ENCODE measurements at regions not wholly inside any gene's neighbourhood (a gene's known extent, or its start where the extent isn't known, plus 50 kb on each side); places are given as distances from the start of the nearest gene placed in this dataset.

DNA sequence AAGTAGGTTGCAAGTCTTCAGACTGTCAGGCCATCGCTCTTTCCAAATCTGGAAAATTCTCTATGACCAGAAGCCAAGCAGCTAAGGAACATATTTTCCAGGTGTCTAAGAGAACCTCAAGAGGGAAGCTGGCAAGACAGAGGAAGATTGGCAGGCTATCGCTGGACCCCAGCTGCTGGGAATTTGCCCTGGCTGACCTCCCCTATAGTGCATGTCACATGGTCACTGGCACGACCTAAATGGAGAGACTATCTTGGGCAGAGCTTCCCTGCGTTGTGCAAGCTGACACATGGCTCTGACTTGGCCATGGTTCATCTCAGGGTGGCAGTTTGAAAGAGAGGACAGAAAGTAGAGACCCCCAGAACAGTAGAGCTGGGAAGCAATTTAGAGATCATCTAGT, 104.9 kb upstream of the ZNF618 start:
- DNase-seq (ENCODE audit: low spot score), result no peak
- H3K27ac Mint-ChIP-seq, result no peak overlapping the region

DNA sequence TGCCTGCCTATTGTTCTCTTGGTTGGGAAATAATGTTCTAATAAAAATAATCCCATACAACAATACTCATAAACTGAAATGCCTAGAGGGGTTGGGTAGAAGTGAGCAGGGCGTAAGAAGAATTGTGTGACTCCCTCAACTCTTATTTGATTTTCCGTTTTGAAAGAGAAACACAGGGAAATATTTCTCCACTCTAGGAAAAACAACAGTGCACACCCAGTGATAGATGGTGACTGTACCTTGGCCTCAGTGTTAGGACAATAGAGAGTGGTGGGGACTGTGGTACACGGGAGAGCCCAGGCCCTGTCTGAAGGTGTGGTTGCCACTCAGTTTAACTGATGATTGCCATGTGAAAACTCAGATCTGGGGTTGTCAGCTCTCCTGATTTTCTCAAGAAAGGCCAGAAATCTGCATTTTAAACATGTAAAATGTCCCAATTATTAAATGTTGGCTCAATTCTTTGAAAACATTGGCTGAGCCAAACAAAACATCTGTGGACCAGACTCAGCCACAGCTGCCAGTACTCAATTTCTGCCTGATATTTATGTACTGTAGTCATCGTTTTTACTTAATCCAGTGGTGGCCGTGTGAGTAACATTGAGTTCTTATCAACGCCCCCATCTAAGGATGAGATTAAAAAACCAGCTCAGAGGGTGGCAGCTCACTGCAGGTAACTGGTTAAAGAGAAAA, 103.8 kb upstream of the ZNF618 start:
- Mint-ChIP-seq H3K36me3 (ENCODE audit: low read depth) (no peaks in the 10 kb centered on the region), H3K4me1 (ENCODE audit: low read depth) (no peaks in the 10 kb centered on the region)

More for the DNA sequence above, 104.9 kb upstream of the ZNF618 start:
- H3K27me3 Mint-ChIP-seq (ENCODE audit: low read depth), result peaks cover 2% of the 10 kb centered on the region
- no peaks in the 10 kb centered on the region for H3K36me3 Mint-ChIP-seq (ENCODE audit: low read depth)
- no peaks in the 10 kb centered on the region for H3K4me1 Mint-ChIP-seq (ENCODE audit: low read depth)
- intact Hi-C loops (cut with micrococcal nuclease), result no loop called here
- no peak overlapping the region for H3K4me3 Mint-ChIP-seq (ENCODE audit: low read depth)
- H3K9me3 Mint-ChIP-seq, result peaks cover 3% of the 10 kb centered on the region

DNA sequence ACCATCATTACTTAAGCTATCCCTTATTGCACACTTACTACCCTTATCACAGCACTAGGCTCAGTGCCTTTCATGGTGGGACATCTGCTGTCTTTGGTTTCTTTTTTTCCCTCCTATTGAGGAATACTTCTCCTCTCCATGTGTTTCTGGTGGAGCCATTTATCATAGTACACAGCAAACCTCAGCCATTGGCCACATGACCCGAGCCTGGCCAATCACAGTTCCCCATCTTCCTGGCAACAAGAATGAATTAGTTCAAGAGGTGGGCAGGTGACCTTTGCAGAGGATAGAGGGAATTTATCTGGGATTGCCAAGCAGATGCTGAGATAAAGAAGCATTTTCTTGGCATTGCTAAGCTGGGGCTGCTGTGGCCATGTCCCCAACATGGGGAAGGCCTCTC, 101.1 kb upstream of the ZNF618 start:
- no peaks in the 10 kb centered on the region for H3K9me3 Mint-ChIP-seq
- DNase-seq (ENCODE audit: low spot score), result no peak
- H3K36me3 Mint-ChIP-seq (ENCODE audit: low read depth), result no peaks in the 10 kb centered on the region
- H3K4me3 Mint-ChIP-seq (ENCODE audit: low read depth), result no peak overlapping the region
- no peaks in the 10 kb centered on the region for H3K4me1 Mint-ChIP-seq (ENCODE audit: low read depth)
- intact Hi-C loops (cut with micrococcal nuclease), result no loop called here
- H3K27ac Mint-ChIP-seq, result no peak overlapping the region
- H3K27me3 Mint-ChIP-seq (ENCODE audit: low read depth), result peaks cover 4% of the 10 kb centered on the region

More for the DNA sequence above, 103.8 kb upstream of the ZNF618 start:
- no peak overlapping the region for H3K4me3 Mint-ChIP-seq (ENCODE audit: low read depth)
- H3K27ac Mint-ChIP-seq, result no peak overlapping the region
- peaks cover 4% of the 10 kb centered on the region for H3K27me3 Mint-ChIP-seq (ENCODE audit: low read depth)
- intact Hi-C loops (cut with micrococcal nuclease), result no loop called here
- DNase-seq (ENCODE audit: low spot score), result no peak
- H3K9me3 Mint-ChIP-seq, result no peaks in the 10 kb centered on the region

DNA sequence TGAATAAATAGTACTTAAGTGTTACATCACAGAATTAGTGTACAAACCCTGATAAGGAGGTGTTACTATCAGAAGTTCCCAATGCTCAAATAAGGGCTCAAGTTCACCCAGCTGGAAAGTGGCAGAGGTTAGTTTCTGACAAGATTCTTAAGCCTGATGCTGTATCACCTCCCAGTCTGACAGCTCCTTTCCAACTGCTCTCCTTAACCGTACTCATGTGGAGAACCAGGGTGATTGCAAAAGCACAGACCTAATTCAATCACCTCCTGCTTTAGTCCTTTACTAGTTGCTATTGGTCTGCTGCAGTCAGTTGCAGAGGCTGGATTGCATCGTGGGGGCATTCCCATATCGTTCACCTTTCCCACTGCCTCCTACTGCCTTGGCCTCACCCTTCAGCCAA, 100.4 kb upstream of the ZNF618 start:
- H3K9me3 Mint-ChIP-seq, result no peaks in the 10 kb centered on the region
- intact Hi-C loops (cut with micrococcal nuclease), result no loop called here
- H3K4me3 Mint-ChIP-seq (ENCODE audit: low read depth), result no peak overlapping the region
- no peak overlapping the region for H3K27ac Mint-ChIP-seq
- H3K27me3 Mint-ChIP-seq (ENCODE audit: low read depth), result peaks cover 4% of the 10 kb centered on the region
- no peak for DNase-seq (ENCODE audit: low spot score)
- no peaks in the 10 kb centered on the region for H3K4me1 Mint-ChIP-seq (ENCODE audit: low read depth)
- H3K36me3 Mint-ChIP-seq (ENCODE audit: low read depth), result no peaks in the 10 kb centered on the region

DNA sequence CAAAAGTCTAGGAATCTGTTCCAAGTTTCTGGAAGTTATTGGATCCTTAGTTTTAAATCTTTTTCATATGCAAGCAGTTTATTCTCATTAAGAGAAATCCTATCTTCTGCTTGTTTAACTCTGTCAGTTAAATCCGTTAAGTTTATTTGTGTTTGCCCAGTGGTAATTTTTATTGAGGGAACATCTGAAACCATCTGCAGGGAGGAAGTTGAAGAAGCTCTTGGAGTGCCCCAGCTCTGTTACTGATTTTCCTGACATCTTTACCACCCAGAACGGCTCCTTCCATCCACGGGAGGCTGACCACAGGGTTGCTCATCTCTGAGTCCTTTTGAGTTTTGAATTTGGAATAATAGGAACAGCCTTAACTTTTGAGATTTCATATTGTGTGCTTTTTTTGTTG, 99.9 kb upstream of the ZNF618 start:
- no peak for DNase-seq (ENCODE audit: low spot score)
- Mint-ChIP-seq H3K9me3 (no peaks in the 10 kb centered on the region), H3K27me3 (ENCODE audit: low read depth) (peaks cover 4% of the 10 kb centered on the region), H3K4me1 (ENCODE audit: low read depth) (no peaks in the 10 kb centered on the region), H3K4me3 (ENCODE audit: low read depth) (no peak overlapping the region), H3K36me3 (ENCODE audit: low read depth) (no peaks in the 10 kb centered on the region), H3K27ac (no peak overlapping the region)
- intact Hi-C loops (cut with micrococcal nuclease), result no loop called here

DNA sequence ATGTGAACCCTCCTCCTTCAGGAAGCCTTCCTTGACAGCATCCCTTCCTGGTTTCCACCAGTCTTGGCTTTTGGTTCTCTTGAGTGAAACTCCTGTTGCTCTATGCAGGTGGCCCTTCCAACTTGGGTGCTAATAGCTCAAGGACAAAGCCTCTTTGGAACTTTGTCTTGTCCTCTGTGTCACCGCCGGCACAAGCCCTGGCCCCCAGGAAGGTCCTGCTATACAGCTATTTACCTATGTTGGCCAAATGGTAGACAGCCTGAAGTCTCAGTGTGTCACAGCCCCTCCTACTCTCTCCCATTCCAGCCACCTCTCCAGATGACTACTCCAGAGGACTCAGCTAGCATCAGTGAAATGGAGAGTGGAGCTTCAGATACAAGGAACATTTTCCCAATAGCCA, 94.7 kb upstream of the ZNF618 start:
- no peaks in the 10 kb centered on the region for H3K4me1 Mint-ChIP-seq (ENCODE audit: low read depth)
- H3K36me3 Mint-ChIP-seq (ENCODE audit: low read depth), result no peaks in the 10 kb centered on the region
- intact Hi-C loops (cut with micrococcal nuclease), result no loop called here
- no peak for DNase-seq (ENCODE audit: low spot score)
- H3K4me3 Mint-ChIP-seq (ENCODE audit: low read depth), result no peak overlapping the region
- H3K27ac Mint-ChIP-seq, result no peak overlapping the region
- no peaks in the 10 kb centered on the region for H3K9me3 Mint-ChIP-seq
- H3K27me3 Mint-ChIP-seq (ENCODE audit: low read depth), result peaks cover under 1% of the 10 kb centered on the region

DNA sequence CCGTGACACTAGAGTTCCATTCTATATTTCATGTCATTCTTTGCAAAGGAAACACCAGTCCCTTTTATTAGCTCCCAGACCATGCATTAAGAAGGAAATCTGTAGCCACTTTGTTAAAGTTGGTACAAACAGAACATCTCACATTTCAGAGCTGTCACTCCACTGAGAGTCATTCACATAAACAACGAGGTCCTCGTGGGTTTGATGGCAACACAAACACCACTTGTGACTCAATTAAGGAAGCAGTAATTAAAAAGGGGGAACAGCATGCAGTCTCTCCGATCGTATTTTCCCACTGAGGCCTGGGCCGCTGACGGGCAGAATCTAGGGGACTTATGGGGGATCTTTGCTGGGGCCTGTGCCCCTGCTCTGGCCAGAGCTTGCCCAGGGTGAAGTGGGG, 94.2 kb upstream of the ZNF618 start:
- no peaks in the 10 kb centered on the region for H3K27me3 Mint-ChIP-seq (ENCODE audit: low read depth)
- no peak overlapping the region for H3K4me3 Mint-ChIP-seq (ENCODE audit: low read depth)
- H3K9me3 Mint-ChIP-seq, result no peaks in the 10 kb centered on the region
- no peak overlapping the region for H3K27ac Mint-ChIP-seq
- no peaks in the 10 kb centered on the region for H3K36me3 Mint-ChIP-seq (ENCODE audit: low read depth)
- intact Hi-C loops (cut with micrococcal nuclease), result no loop called here
- no peak for DNase-seq (ENCODE audit: low spot score)
- no peaks in the 10 kb centered on the region for H3K4me1 Mint-ChIP-seq (ENCODE audit: low read depth)

DNA sequence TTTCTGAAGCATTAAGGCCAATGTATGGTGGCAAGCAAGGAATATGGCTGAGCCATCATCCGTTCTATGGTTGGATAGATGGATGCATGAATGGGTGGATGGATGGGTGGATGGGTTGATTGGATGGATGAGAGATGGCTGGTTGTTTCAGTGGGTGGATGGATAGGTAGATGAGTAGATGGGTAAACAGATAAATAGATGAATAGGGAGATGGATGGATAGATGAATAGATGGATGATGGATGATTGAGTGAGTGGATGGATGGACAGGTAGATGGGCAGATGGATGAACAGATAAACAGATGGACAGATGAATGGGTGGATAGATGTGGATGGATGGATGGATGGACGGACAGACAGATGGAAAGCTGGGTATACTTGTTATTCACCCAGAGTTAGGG, 92.6 kb upstream of the ZNF618 start:
- no peak for DNase-seq (ENCODE audit: low spot score)
- intact Hi-C loops (cut with micrococcal nuclease), result no loop called here
- no peaks in the 10 kb centered on the region for H3K9me3 Mint-ChIP-seq

DNA sequence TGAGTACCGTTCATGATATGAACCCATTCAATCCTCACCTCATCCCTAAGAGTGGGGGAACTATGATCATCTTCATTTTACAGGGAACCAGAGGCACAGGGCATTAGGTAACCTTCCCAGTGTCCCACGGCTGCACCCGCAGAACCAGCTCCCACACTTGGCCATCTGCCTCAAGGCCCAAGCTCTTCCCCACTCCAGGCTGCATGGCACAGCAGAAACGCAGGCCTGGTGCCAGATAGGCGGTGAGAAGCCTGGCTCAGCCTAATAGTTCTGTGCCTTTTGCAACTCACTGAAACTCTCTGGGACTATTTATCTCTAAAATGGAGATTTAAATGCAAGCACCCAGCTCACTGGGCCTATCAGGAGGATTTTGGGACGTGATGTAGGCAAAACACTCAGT, 90.8 kb upstream of the ZNF618 start:
- H3K27ac Mint-ChIP-seq, result no peak overlapping the region
- no peaks in the 10 kb centered on the region for H3K4me1 Mint-ChIP-seq (ENCODE audit: low read depth)
- no peaks in the 10 kb centered on the region for H3K36me3 Mint-ChIP-seq (ENCODE audit: low read depth)
- intact Hi-C loops (cut with micrococcal nuclease), result no loop called here
- H3K4me3 Mint-ChIP-seq (ENCODE audit: low read depth), result no peak overlapping the region
- H3K9me3 Mint-ChIP-seq, result no peaks in the 10 kb centered on the region
- DNase-seq (ENCODE audit: low spot score), result no peak
- H3K27me3 Mint-ChIP-seq (ENCODE audit: low read depth), result no peaks in the 10 kb centered on the region

More for the DNA sequence above, 92.6 kb upstream of the ZNF618 start:
- Mint-ChIP-seq H3K4me3 (ENCODE audit: low read depth) (no peak overlapping the region), H3K27ac (no peak overlapping the region), H3K4me1 (ENCODE audit: low read depth) (no peaks in the 10 kb centered on the region), H3K27me3 (ENCODE audit: low read depth) (no peaks in the 10 kb centered on the region), H3K36me3 (ENCODE audit: low read depth) (no peaks in the 10 kb centered on the region)

DNA sequence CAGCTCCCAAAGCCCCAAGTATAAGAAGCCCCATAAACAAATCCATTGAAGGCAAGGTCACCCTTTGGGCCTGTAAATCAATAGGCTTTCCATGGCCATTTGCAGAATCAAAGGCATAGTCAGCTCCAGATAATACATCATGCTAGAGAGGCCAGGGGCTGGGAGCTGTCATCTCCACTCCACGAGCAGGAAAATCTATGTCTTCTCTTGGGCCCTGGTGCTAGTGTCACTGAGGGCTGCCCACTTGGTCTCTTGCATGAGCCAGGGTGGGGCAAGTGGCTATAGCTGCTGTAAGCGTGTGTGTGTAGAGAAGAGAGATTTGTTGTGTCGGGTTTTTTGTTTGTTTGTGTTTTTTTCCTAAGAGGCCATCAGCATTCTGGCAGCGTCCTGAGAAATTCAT, 90.0 kb upstream of the ZNF618 start:
- Mint-ChIP-seq H3K4me1 (ENCODE audit: low read depth) (no peaks in the 10 kb centered on the region), H3K4me3 (ENCODE audit: low read depth) (no peak overlapping the region), H3K36me3 (ENCODE audit: low read depth) (no peaks in the 10 kb centered on the region), H3K27ac (no peak overlapping the region), H3K9me3 (no peaks in the 10 kb centered on the region), H3K27me3 (ENCODE audit: low read depth) (no peaks in the 10 kb centered on the region)
- intact Hi-C loops (cut with micrococcal nuclease), result no loop called here
- DNase-seq (ENCODE audit: low spot score), result no peak

DNA sequence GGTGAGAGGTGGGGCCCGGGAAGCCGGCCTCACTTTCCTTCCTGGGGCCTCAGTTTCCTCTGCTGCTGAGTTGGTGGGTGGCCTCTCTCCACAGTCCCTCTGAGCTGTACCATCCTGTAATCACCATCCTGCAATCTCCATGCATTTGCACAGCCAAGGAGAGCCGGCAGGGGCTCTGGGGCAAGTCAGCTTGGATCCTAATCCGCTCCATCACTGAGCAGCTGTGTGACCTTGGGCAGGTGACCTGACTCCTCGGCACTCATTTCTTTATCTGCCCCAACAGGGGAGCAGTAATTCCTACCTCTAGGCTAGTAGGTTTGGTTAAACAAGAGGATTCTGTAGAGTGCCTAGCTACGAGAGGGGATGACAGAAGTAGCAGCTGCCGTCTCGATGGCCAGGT, 88.2 kb upstream of the ZNF618 start:
- Mint-ChIP-seq H3K4me3 (ENCODE audit: low read depth) (no peak overlapping the region), H3K9me3 (no peaks in the 10 kb centered on the region), H3K4me1 (ENCODE audit: low read depth) (no peaks in the 10 kb centered on the region), H3K27me3 (ENCODE audit: low read depth) (no peaks in the 10 kb centered on the region), H3K27ac (no peak overlapping the region), H3K36me3 (ENCODE audit: low read depth) (no peaks in the 10 kb centered on the region)
- intact Hi-C loops (cut with micrococcal nuclease), result no loop called here
- DNase-seq (ENCODE audit: low spot score), result no peak

DNA sequence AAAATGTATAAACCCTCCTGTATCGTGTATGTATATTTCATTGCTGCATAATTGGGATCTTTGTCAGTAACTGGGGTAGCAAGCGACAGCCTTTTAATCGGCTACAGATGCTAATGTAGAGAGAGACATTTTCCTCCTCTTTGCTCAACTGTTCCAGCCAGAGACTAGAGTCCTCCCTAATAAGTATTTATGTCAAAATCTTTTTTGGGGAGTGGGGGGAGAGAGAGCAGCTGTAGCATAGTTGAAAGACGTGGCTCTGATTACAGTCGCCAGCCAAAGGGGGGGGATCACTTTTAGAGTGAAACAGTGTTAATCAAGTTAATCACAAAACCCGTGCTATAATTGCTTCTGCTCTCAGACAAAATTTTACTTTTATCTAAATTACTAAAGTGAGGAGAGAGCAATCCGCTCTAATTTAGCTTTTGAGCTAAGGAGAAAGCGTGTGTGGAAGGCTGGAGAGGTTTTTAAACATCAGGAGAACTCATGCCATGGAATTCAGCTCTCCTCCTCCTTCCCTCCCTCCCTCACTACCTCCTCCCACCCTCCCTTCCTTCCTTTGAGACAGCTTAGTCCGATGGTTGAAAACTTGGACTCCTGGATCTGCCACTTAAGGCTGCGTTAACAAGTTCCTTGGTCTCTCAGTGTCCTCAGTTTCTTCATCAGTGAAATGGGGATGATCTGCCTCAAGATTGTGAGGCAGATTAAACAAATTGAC, 87.3 kb upstream of the ZNF618 start:
- Mint-ChIP-seq H3K36me3 (ENCODE audit: low read depth) (no peaks in the 10 kb centered on the region), H3K4me3 (ENCODE audit: low read depth) (no peak overlapping the region)

DNA sequence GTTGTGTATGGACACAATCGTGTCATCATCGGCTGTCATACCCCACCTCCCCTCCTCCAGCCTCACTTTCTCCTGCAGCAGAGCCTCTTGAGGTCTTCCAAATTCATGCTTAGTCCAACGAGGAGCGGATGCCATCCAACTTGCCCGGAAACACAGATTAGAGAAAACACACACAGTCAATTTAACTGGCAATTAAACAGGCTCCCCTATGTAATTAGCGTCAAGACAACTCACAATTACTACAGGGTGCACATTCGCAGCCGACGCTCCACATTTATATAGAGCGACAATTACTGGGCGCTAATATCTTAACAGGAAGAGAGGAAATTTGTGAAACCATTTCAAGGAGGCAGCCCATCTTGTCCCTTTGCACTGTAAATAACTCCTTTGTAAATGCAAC, 86.0 kb upstream of the ZNF618 start:
- H3K27me3 Mint-ChIP-seq (ENCODE audit: low read depth), result no peaks in the 10 kb centered on the region
- intact Hi-C loops (cut with micrococcal nuclease), result no loop called here
- DNase-seq (ENCODE audit: low spot score), result no peak
- H3K4me3 Mint-ChIP-seq (ENCODE audit: low read depth), result no peak overlapping the region
- H3K36me3 Mint-ChIP-seq (ENCODE audit: low read depth), result no peaks in the 10 kb centered on the region
- no peak overlapping the region for H3K27ac Mint-ChIP-seq
- no peaks in the 10 kb centered on the region for H3K9me3 Mint-ChIP-seq
- H3K4me1 Mint-ChIP-seq (ENCODE audit: low read depth), result no peaks in the 10 kb centered on the region

More for the DNA sequence above, 87.3 kb upstream of the ZNF618 start:
- Mint-ChIP-seq H3K9me3 (no peaks in the 10 kb centered on the region), H3K27ac (no peak overlapping the region), H3K4me1 (ENCODE audit: low read depth) (no peaks in the 10 kb centered on the region), H3K27me3 (ENCODE audit: low read depth) (no peaks in the 10 kb centered on the region)
- no peak for DNase-seq (ENCODE audit: low spot score)
- intact Hi-C loops (cut with micrococcal nuclease), result no loop called here
